Breast epithelium (tissue), 3 donors: ENCODE measurements at regions not wholly inside any gene's neighbourhood (a gene's known extent, or its start where the extent isn't known, plus 50 kb on each side); places are given as distances from the start of the nearest gene placed in this dataset.

Experiments
- POLR2A ChIP-seq: fragments of 450-650 bp; IDR thresholded peaks from one replicate; pipeline ENCODE4 v1.6.1; 2016; ENCODE audit warnings: antibody characterized with exemption, mild to moderate bottlenecking, moderate library complexity
- TF ChIP-seq, protein P1 (sequence below), 3 donors: fragments of 450-650 bp; IDR thresholded peaks; one replicate each; pipeline ENCODE4 v1.5.1; 2016 to 2017; ENCODE audit warnings: antibody characterized with exemption in 3 of 3, mild to moderate bottlenecking in 3 of 3, moderate library complexity in 3 of 3

DNA sequence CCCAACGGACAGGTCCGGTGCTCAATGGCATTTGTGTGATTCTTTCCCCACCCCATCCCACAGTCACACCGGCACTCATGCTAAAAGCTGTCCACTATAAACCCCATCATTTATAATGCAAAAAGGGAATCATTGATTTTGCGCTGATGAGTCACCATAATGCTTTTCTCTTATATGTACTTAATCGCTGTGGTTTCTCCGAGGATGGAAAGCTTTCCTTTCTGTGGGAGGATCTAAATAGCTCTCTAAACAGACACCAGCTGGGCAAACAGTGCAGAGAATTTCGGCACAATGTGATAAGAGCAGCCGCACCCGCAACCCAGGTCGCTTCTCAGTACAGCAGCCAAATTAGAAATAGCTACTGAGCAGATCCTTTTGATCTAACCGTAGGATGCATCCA lies 85.6 kb downstream of the SETD4 start:
- TF ChIP-seq, protein P1, sequence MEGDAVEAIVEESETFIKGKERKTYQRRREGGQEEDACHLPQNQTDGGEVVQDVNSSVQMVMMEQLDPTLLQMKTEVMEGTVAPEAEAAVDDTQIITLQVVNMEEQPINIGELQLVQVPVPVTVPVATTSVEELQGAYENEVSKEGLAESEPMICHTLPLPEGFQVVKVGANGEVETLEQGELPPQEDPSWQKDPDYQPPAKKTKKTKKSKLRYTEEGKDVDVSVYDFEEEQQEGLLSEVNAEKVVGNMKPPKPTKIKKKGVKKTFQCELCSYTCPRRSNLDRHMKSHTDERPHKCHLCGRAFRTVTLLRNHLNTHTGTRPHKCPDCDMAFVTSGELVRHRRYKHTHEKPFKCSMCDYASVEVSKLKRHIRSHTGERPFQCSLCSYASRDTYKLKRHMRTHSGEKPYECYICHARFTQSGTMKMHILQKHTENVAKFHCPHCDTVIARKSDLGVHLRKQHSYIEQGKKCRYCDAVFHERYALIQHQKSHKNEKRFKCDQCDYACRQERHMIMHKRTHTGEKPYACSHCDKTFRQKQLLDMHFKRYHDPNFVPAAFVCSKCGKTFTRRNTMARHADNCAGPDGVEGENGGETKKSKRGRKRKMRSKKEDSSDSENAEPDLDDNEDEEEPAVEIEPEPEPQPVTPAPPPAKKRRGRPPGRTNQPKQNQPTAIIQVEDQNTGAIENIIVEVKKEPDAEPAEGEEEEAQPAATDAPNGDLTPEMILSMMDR (IDR thresholded peaks at IDR 0.05), result no peak
- TF ChIP-seq POLR2A, result no peak
